Hepatocyte (in vitro differentiated cells): ENCODE measurements at regions not wholly inside any gene's neighbourhood (a gene's known extent, or its start where the extent isn't known, plus 50 kb on each side); places are given as distances from the start of the nearest gene placed in this dataset.

Experiments
- DNase-seq: peaks from one replicate; pipeline ENCODE4 v3.0.0-alpha.2; 2016; ENCODE audit warnings: low spot score
- H2AFZ ChIP-seq: fragments of 200-600 bp; sonication (generic); 2 replicates; pipeline ENCODE4 v1.6.0; 2016; ENCODE audit warnings: antibody characterized with exemption, mild to moderate bottlenecking
- H3K27ac ChIP-seq: fragments of 200-600 bp; sonication (generic); 2 replicates; pipeline ENCODE4 v1.5.1; 2016; ENCODE audit warnings: mild to moderate bottlenecking
- H3K27me3 ChIP-seq: fragments of 200-600 bp; sonication (generic); 2 replicates; pipeline ENCODE4 v1.6.1; 2016
- H3K36me3 ChIP-seq: fragments of 200-600 bp; sonication (generic); replicated peaks from 2 replicates; pipeline ENCODE4 v1.5.1; 2016; ENCODE audit warnings: low read depth; ENCODE audit not compliant: insufficient read depth
- H3K4me1 ChIP-seq: fragments of 200-600 bp; sonication (generic); 2 replicates; pipeline ENCODE4 v1.5.1; 2016; ENCODE audit warnings: mild to moderate bottlenecking, moderate library complexity; ENCODE audit not compliant: insufficient read depth
- H3K4me2 ChIP-seq: fragments of 200-600 bp; sonication (generic); 2 replicates; pipeline ENCODE4 v1.6.0; 2016
- H3K4me3 ChIP-seq: fragments of 200-600 bp; sonication (generic); 2 replicates; pipeline ENCODE4 v1.5.1; 2016; ENCODE audit warnings: mild to moderate bottlenecking
- H3K79me2 ChIP-seq: fragments of 200-600 bp; sonication (generic); 2 replicates; pipeline ENCODE4 v1.6.0; 2017; ENCODE audit warnings: mild to moderate bottlenecking
- H3K9me2 ChIP-seq: fragments of 200-600 bp; sonication (generic); replicated peaks from 2 replicates; pipeline ENCODE4 v1.6.0; 2017; ENCODE audit warnings: mild to moderate bottlenecking; ENCODE audit not compliant: insufficient read depth
- H3K9me3 ChIP-seq: fragments of 200-600 bp; sonication (generic); 2 replicates; pipeline ENCODE4 v1.5.1; 2016; ENCODE audit warnings: low read depth, mild to moderate bottlenecking
- H4K20me1 ChIP-seq: fragments of 200-600 bp; sonication (generic); 2 replicates; pipeline ENCODE4 v1.6.0; 2016; ENCODE audit warnings: mild to moderate bottlenecking; ENCODE audit not compliant: insufficient read depth, poor library complexity, severe bottlenecking
- EZH2 ChIP-seq: fragments of 200-600 bp; sonication (generic); IDR thresholded peaks from 2 replicates; pipeline ENCODE4 v1.6.1; 2016; ENCODE audit warnings: antibody characterized with exemption, mild to moderate bottlenecking, borderline replicate concordance
- EZH2phosphoT487 ChIP-seq: fragments of 200-600 bp; sonication (generic); IDR thresholded peaks from one replicate; pipeline ENCODE4 v1.6.1; 2018; ENCODE audit warnings: antibody characterized with exemption, mild to moderate bottlenecking, low read depth, moderate library complexity; ENCODE audit not compliant: unreplicated experiment, severe bottlenecking
- WGBS: methylation state at CpG from one replicate; pipeline ENCODE4 v1.1.6; 2016; ENCODE audit warnings: low lambda C conversion rate; ENCODE audit errors: missing lambda C conversion rate; 5-methylcytosine and 5-hydroxymethylcytosine counted together
- TF ChIP-seq, protein P1 (sequence below): fragments of 200-600 bp; sonication (generic); IDR thresholded peaks from 2 replicates; pipeline ENCODE4 v1.5.1; 2016; ENCODE audit warnings: antibody characterized with exemption, mild to moderate bottlenecking; ENCODE audit not compliant: poor library complexity

DNA sequence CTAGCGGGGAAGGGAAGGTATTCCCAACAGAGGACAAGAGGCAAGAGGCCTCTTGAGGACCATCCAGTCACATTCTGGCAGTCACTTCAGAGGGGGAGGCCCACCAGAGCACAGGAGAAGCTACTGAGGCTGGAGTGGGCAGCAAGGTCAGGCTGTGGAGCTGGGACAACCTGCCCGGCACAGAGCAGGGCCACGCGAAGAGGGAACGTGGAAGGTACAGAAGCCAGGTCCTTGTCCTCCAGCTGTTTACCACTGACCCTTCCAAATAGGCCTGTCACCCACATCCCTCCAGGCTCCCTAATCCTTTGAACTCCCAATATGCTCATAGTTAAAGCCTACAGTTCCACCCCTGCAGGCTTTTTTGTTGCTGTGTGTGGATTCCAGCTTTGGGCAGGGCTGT lies 76.9 kb downstream of the IGLL1 start:
- H3K36me3 ChIP-seq, result no peaks in the 10 kb centered on the region

DNA sequence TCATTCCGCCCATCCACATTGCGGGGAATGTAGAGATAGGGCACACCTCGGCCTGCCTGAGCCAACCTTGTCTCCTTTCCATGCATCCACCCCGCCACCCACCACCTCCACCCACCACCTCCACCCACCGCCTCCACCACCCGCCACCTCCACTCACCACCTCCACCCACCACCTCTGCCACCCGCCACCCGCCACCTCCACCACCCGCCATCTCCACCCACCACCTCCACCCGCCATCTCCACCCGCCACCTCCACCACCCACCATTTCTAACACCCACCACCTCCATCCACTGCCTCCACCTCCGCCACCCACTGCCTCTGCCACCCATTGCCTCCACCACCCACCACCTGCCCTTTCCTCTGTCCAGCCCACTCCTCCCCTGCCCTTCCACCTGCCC lies 78.4 kb downstream of the IGLL1 start:
- Histone ChIP-seq H3K36me3 (no peaks in the 10 kb centered on the region), H3K79me2 (no peaks in the 10 kb centered on the region), H3K27ac (no peak overlapping the region), H3K9me2 (no peaks in the 10 kb centered on the region), H3K4me2 (no peak overlapping the region), H4K20me1 (no peaks in the 10 kb centered on the region), H3K4me1 (peaks cover 16% of the 10 kb centered on the region), H2AFZ (no peak overlapping the region), H3K9me3 (no peaks in the 10 kb centered on the region), H3K4me3 (no peak overlapping the region), H3K27me3 (no peaks in the 10 kb centered on the region)
- TF ChIP-seq EZH2, result no peak
- TF ChIP-seq, protein P1, sequence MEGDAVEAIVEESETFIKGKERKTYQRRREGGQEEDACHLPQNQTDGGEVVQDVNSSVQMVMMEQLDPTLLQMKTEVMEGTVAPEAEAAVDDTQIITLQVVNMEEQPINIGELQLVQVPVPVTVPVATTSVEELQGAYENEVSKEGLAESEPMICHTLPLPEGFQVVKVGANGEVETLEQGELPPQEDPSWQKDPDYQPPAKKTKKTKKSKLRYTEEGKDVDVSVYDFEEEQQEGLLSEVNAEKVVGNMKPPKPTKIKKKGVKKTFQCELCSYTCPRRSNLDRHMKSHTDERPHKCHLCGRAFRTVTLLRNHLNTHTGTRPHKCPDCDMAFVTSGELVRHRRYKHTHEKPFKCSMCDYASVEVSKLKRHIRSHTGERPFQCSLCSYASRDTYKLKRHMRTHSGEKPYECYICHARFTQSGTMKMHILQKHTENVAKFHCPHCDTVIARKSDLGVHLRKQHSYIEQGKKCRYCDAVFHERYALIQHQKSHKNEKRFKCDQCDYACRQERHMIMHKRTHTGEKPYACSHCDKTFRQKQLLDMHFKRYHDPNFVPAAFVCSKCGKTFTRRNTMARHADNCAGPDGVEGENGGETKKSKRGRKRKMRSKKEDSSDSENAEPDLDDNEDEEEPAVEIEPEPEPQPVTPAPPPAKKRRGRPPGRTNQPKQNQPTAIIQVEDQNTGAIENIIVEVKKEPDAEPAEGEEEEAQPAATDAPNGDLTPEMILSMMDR, result no peak
- TF ChIP-seq EZH2phosphoT487, result no peak
- 100% methylated on average over 2 of the region's 12 CpGs for WGBS
- DNase-seq, result peak; percentile 2

More for the DNA sequence above, 76.9 kb downstream of the IGLL1 start:
- Histone ChIP-seq H3K9me2 (no peaks in the 10 kb centered on the region), H3K9me3 (no peaks in the 10 kb centered on the region), H3K27ac (no peak overlapping the region), H3K4me3 (no peak overlapping the region), H3K4me2 (no peak overlapping the region), H4K20me1 (no peaks in the 10 kb centered on the region), H3K4me1 (peaks cover 16% of the 10 kb centered on the region), H3K27me3 (no peaks in the 10 kb centered on the region), H3K79me2 (no peaks in the 10 kb centered on the region), H2AFZ (no peak overlapping the region)
- TF ChIP-seq, protein P1, result no peak
- TF ChIP-seq EZH2 (no peak), EZH2phosphoT487 (no peak)
- 98% methylated on average over 5 of the region's 5 CpGs for WGBS
- peak; percentile 2 for DNase-seq

DNA sequence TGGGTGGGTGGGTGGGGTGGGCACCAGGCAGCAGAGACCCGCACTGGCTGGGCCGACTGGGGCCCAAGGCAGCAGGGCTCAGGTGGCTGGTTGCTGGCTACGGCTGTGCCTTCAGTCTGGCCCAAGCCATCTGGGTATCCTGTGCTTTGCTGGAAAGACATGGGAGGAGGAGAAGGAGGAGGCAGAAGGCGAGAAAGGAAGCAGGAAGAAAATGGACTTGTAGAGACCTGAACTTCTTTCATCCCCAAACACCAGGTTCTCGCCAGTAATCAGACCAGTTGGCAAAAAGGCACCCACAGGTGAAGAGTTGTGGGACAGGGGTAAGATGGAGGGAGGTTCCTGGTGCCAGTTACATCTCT lies 78.8 kb downstream of the IGLL1 start:
- no peak overlapping the region for H3K4me2 ChIP-seq
- no peaks in the 10 kb centered on the region for H4K20me1 ChIP-seq
- no peak overlapping the region for H3K4me3 ChIP-seq
- DNase-seq, result peak; percentile 1
- no peaks in the 10 kb centered on the region for H3K27me3 ChIP-seq
- no peak for TF ChIP-seq EZH2
- TF ChIP-seq EZH2phosphoT487, result no peak
- TF ChIP-seq, protein P1, result no peak
- WGBS, result 76% methylated on average over 5 of the region's 5 CpGs
- H3K79me2 ChIP-seq, result no peaks in the 10 kb centered on the region
- H3K4me1 ChIP-seq, result peaks cover 16% of the 10 kb centered on the region
- H2AFZ ChIP-seq, result no peak overlapping the region
- no peaks in the 10 kb centered on the region for H3K9me3 ChIP-seq
- no peaks in the 10 kb centered on the region for H3K36me3 ChIP-seq
- no peaks in the 10 kb centered on the region for H3K9me2 ChIP-seq
- H3K27ac ChIP-seq, result no peak overlapping the region
